ENCODE measurements at regions not wholly inside any gene's neighbourhood (a gene's known extent, or its start where the extent isn't known, plus 50 kb on each side); places are given as distances from the start of the nearest gene placed in this dataset.

- TF ChIP-seq YY1 (IDR thresholded peaks at IDR 0.05; ENCODE audit: low read depth) (no peak), REST (IDR thresholded peaks at IDR 0.05; ENCODE audit: low read depth) (no peak), EGR1 (IDR thresholded peaks at IDR 0.05) (no peak), FOXM1 (IDR thresholded peaks at IDR 0.05; ENCODE audit: borderline replicate concordance, low read depth) (no peak), RAD21 (IDR thresholded peaks at IDR 0.05; ENCODE audit: low read depth) (no peak), CEBPB (IDR thresholded peaks at IDR 0.05) (no peak), EP300 (IDR thresholded peaks at IDR 0.05; ENCODE audit: borderline replicate concordance) (no peak), NFIC (IDR thresholded peaks at IDR 0.05) (no peak), USF1 (IDR thresholded peaks at IDR 0.05) (no peak), TEAD4 (IDR thresholded peaks at IDR 0.05) (no peak), TAF1 (IDR thresholded peaks at IDR 0.05; ENCODE audit: low read depth) (no peak)
Measured at GRCh38 chr15:66845266-66845785, 143.3 kb downstream of the SMAD6 start.
